Daoy (cell line): ENCODE measurements at regions not wholly inside any gene's neighbourhood (a gene's known extent, or its start where the extent isn't known, plus 50 kb on each side); places are given as distances from the start of the nearest gene placed in this dataset.
"Not testable (repeated sequence)": the region's sequence is repeated elsewhere in the genome, so short reads cannot be mapped to it uniquely, and the experiment has no call there.

Experiments used
- DNase-seq: peaks from one replicate; pipeline ENCODE4 v3.0.0-alpha.2; 2015; ENCODE audit warnings: low read depth

- DNase-seq: no peak
Observed at GRCh38 chr4:179116011-179116410, 1673.8 kb upstream of the AGA start.

GRCh38 chr4:179116581-179116980 lies 1674.3 kb upstream of the AGA start:
- no peak for DNase-seq

- no peak for DNase-seq
Observed at GRCh38 chr4:179123084-179123483, 1680.8 kb upstream of the AGA start.

GRCh38 chr4:179124419-179124818 lies 1682.2 kb upstream of the AGA start:
- no peak for DNase-seq

GRCh38 chr4:179124957-179125356 lies 1682.7 kb upstream of the AGA start:
- no peak for DNase-seq

GRCh38 chr4:179125870-179126269 lies 1683.6 kb upstream of the AGA start:
- DNase-seq: no peak

- DNase-seq: no peak
Observed at GRCh38 chr4:179128299-179128698, 1686.1 kb upstream of the AGA start.

GRCh38 chr4:179130122-179130714 lies 1688.0 kb upstream of the AGA start:
- DNase-seq: no peak

GRCh38 chr4:179145746-179146525 lies 1703.7 kb upstream of the AGA start:
- DNase-seq: no peak

- DNase-seq: no peak
Observed at GRCh38 chr4:179151770-179152169, 1709.5 kb upstream of the AGA start.

- no peak for DNase-seq
Observed at GRCh38 chr4:179163147-179163546, 1720.9 kb upstream of the AGA start.

GRCh38 chr4:179164267-179164999 lies 1722.2 kb upstream of the AGA start:
- no peak for DNase-seq

GRCh38 chr4:179165000-179165738 lies 1722.9 kb upstream of the AGA start:
- DNase-seq: no peak

- no peak for DNase-seq
Observed at GRCh38 chr4:179165862-179166261, 1723.6 kb upstream of the AGA start.

GRCh38 chr4:179170308-179170707 lies 1728.1 kb upstream of the AGA start:
- not testable (repeated sequence) for DNase-seq

GRCh38 chr4:179182741-179183140 lies 1740.5 kb upstream of the AGA start:
- DNase-seq: no peak

- DNase-seq: no peak
Observed at GRCh38 chr4:179195887-179196286, 1753.7 kb upstream of the AGA start.

- peak; percentile 42 for DNase-seq
Observed at GRCh38 chr4:179196511-179196910, 1754.3 kb upstream of the AGA start.

GRCh38 chr4:179200681-179201080 lies 1758.4 kb upstream of the AGA start:
- DNase-seq: no peak

GRCh38 chr4:179225594-179225993 lies 1783.4 kb upstream of the AGA start:
- DNase-seq: peak; percentile 4

GRCh38 chr4:179248821-179249220 lies 1806.6 kb upstream of the AGA start:
- no peak for DNase-seq

- DNase-seq: no peak
Observed at GRCh38 chr4:179268791-179269190, 1826.6 kb upstream of the AGA start.
